Ishikawa (cell line): ENCODE measurements at regions not wholly inside any gene's neighbourhood (a gene's known extent, or its start where the extent isn't known, plus 50 kb on each side); places are given as distances from the start of the nearest gene placed in this dataset.

Experiments
- CEBPB ChIP-seq: IDR thresholded peaks from 2 replicates; pipeline ENCODE4 v1.6.1; 2012
- CREB1 ChIP-seq: IDR thresholded peaks from 2 replicates; pipeline ENCODE4 v1.6.1; 2012; ENCODE audit warnings: low read depth
- EGR1 ChIP-seq: IDR thresholded peaks from 2 replicates; pipeline ENCODE4 v1.6.1; 2012
- EP300 ChIP-seq: IDR thresholded peaks from 2 replicates; pipeline ENCODE4 v1.6.1; 2012; ENCODE audit warnings: borderline replicate concordance
- FOXM1 ChIP-seq: IDR thresholded peaks from 2 replicates; pipeline ENCODE4 v1.6.1; 2012; ENCODE audit warnings: low read depth, borderline replicate concordance
- MAX ChIP-seq: IDR thresholded peaks from 2 replicates; pipeline ENCODE4 v1.6.1; 2012
- NFIC ChIP-seq: IDR thresholded peaks from 2 replicates; pipeline ENCODE4 v1.6.1; 2012
- RAD21 ChIP-seq: IDR thresholded peaks from 2 replicates; pipeline ENCODE4 v1.6.1; 2012; ENCODE audit warnings: low read depth
- REST ChIP-seq: IDR thresholded peaks from 2 replicates; pipeline ENCODE4 v1.6.1; 2012; ENCODE audit warnings: low read depth, mild to moderate bottlenecking
- TAF1 ChIP-seq: IDR thresholded peaks from 2 replicates; pipeline ENCODE4 v1.6.1; 2012; ENCODE audit warnings: low read depth, mild to moderate bottlenecking
- TCF12 ChIP-seq: IDR thresholded peaks from 2 replicates; pipeline ENCODE4 v1.6.1; 2012; ENCODE audit warnings: low read depth
- TEAD4 ChIP-seq: IDR thresholded peaks from 2 replicates; pipeline ENCODE4 v1.6.1; 2012
- USF1 ChIP-seq: IDR thresholded peaks from 2 replicates; pipeline ENCODE4 v1.6.1; 2012
- YY1 ChIP-seq: IDR thresholded peaks from 2 replicates; pipeline ENCODE4 v1.6.1; 2012; ENCODE audit warnings: low read depth
- ZBTB7A ChIP-seq: IDR thresholded peaks from 2 replicates; pipeline ENCODE4 v1.6.1; 2012; ENCODE audit warnings: low read depth

GRCh38 chr2:19783935-19784334 lies 117.8 kb downstream of the TTC32 start:
- TF ChIP-seq FOXM1 (no peak), RAD21 (no peak), TAF1 (no peak), TCF12 (no peak), MAX (no peak), EP300 (no peak), USF1 (no peak), EGR1 (no peak), NFIC (no peak), REST (no peak), YY1 (no peak), CEBPB (no peak), TEAD4 (no peak), ZBTB7A (no peak), CREB1 (no peak)

- TF ChIP-seq USF1 (no peak), REST (no peak), EP300 (no peak), TAF1 (no peak), NFIC (no peak), ZBTB7A (no peak), RAD21 (no peak), CREB1 (no peak), MAX (no peak), CEBPB (no peak), TEAD4 (no peak)
Observed at GRCh38 chr2:19776941-19777514, 124.8 kb downstream of the TTC32 start.

GRCh38 chr2:19775838-19776237 lies 125.9 kb downstream of the TTC32 start:
- TF ChIP-seq EGR1: no peak
- no peak for TF ChIP-seq TEAD4
- TF ChIP-seq TCF12: no peak
- TF ChIP-seq ZBTB7A: no peak
- TF ChIP-seq FOXM1: no peak
- TF ChIP-seq YY1: no peak
- TF ChIP-seq NFIC: no peak
- no peak for TF ChIP-seq EP300
- TF ChIP-seq CREB1: no peak
- no peak for TF ChIP-seq CEBPB
- TF ChIP-seq TAF1: no peak
- no peak for TF ChIP-seq MAX
- TF ChIP-seq RAD21: no peak
- TF ChIP-seq REST: no peak
- TF ChIP-seq USF1: no peak

- TF ChIP-seq RAD21: no peak
- TF ChIP-seq MAX: no peak
- no peak for TF ChIP-seq EP300
- no peak for TF ChIP-seq TEAD4
- no peak for TF ChIP-seq ZBTB7A
- TF ChIP-seq TCF12: no peak
- no peak for TF ChIP-seq CREB1
- no peak for TF ChIP-seq REST
- no peak for TF ChIP-seq YY1
Observed at GRCh38 chr2:19775315-19775714, 126.5 kb downstream of the TTC32 start.
